ENCODE measurements at regions not wholly inside any gene's neighbourhood (a gene's known extent, or its start where the extent isn't known, plus 50 kb on each side); places are given as distances from the start of the nearest gene placed in this dataset.
"Not testable (repeated sequence)": the region's sequence is repeated elsewhere in the genome, so short reads cannot be mapped to it uniquely, and the experiment has no call there.

GRCh38 chr18:60180671-60181070 is 191.9 kb downstream of the MC4R start:
- no peaks in the 10 kb centered on the region for H3K27me3 ChIP-seq
- H3K27ac ChIP-seq = no peak overlapping the region
- no peak for DNase-seq (ENCODE audit: low spot score in 2 of 2)
- H3K4me3 ChIP-seq = no peak overlapping the region
- H3K4me1 ChIP-seq = no peaks in the 10 kb centered on the region
- no peaks in the 10 kb centered on the region for H3K36me3 ChIP-seq
- TF ChIP-seq POLR2AphosphoS5 (IDR thresholded peaks at IDR 0.05) (no peak), POLR2A (IDR thresholded peaks at IDR 0.05) (no peak), CTCF (IDR thresholded peaks at IDR 0.05) (no peak)
- peaks cover 0 to 4% of the 10 kb centered on the region in 2 donors for H3K9me3 ChIP-seq
- intact Hi-C loops (cut with DNase I; ENCODE audit: low total_unique reads) = no loop called here

- H3K4me1 ChIP-seq = not testable (repeated sequence)
These were observed 194.4 kb downstream of the MC4R start for GRCh38 chr18:60178224-60178623.

GRCh38 chr18:60176259-60176658 is 196.3 kb downstream of the MC4R start:
- H3K27ac ChIP-seq = no peak overlapping the region
- intact Hi-C loops (cut with DNase I; ENCODE audit: low total_unique reads) = no loop called here
- no peak for DNase-seq (ENCODE audit: low spot score in 2 of 2)
- no peaks in the 10 kb centered on the region for H3K27me3 ChIP-seq
- H3K4me3 ChIP-seq = no peak overlapping the region
- no peaks in the 10 kb centered on the region for H3K4me1 ChIP-seq
- H3K36me3 ChIP-seq = no peaks in the 10 kb centered on the region
- H3K9me3 ChIP-seq = peaks cover 0 to 4% of the 10 kb centered on the region in 2 donors
- TF ChIP-seq POLR2A (IDR thresholded peaks at IDR 0.05) = no peak
- TF ChIP-seq CTCF (IDR thresholded peaks at IDR 0.05) = no peak
- no peak for TF ChIP-seq POLR2AphosphoS5 (IDR thresholded peaks at IDR 0.05)

More at GRCh38 chr18:60178224-60178623, 194.4 kb downstream of the MC4R start:
- H3K4me3 ChIP-seq; H3K27ac ChIP-seq; H3K27me3 ChIP-seq; H3K36me3 ChIP-seq; DNase-seq (ENCODE audit: low spot score in 2 of 2); intact Hi-C loops (cut with DNase I; ENCODE audit: low total_unique reads); H3K9me3 ChIP-seq: not testable (repeated sequence)

DNA sequence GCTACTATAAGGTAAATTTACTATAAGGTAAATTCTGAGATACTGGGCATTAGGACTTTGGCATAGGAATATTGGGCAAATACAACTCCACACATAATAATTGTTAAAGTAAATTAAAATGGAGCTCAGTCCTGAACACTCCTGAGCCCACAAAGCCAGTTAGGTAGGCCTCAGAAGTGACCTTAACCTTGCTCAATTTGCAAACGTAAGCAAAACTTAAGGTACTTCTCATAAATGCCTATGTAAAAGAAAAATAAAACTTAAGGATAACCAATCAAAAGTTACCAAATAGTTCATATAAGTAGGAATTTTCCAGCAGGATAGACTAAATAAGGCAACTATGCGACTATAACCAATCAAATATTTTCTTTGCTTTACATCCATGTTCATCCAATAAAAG is 197.7 kb downstream of the MC4R start:
- no peaks in the 10 kb centered on the region for H3K4me1 ChIP-seq
- intact Hi-C loops (cut with DNase I; ENCODE audit: low total_unique reads) = no loop called here
- H3K9me3 ChIP-seq = peaks cover 0 to 4% of the 10 kb centered on the region in 2 donors
- TF ChIP-seq CTCF (IDR thresholded peaks at IDR 0.05) (no peak), POLR2AphosphoS5 (IDR thresholded peaks at IDR 0.05) (no peak), POLR2A (IDR thresholded peaks at IDR 0.05) (no peak)
- no peak for DNase-seq (ENCODE audit: low spot score in 2 of 2)
- no peak overlapping the region for H3K4me3 ChIP-seq
- H3K36me3 ChIP-seq = no peaks in the 10 kb centered on the region
- H3K27me3 ChIP-seq = no peaks in the 10 kb centered on the region
- H3K27ac ChIP-seq = no peak overlapping the region

DNA sequence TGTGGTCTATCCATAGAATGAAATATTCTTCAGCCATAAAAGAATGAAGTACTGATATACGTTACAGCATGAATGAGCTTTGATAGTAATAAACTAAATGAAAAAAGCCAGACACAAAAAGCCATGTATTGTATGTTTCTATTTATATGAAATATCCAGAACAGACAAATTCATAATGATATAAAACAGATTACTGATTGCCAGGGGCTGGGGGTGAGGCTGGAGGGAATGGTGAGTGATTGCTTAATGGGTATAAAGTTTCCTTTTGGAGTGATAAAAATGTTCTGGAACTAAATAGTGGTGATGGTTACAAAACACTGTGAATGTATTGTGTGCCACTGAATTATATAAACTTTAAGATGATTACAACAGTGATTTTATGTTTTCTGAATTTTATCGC is 200.5 kb downstream of the MC4R start:
- Histone ChIP-seq H3K4me1 (no peaks in the 10 kb centered on the region), H3K4me3 (no peak overlapping the region), H3K27me3 (no peaks in the 10 kb centered on the region), H3K9me3 (no peaks in the 10 kb centered on the region), H3K27ac (no peak overlapping the region), H3K36me3 (no peaks in the 10 kb centered on the region)
- TF ChIP-seq CTCF (IDR thresholded peaks at IDR 0.05) (no peak), POLR2AphosphoS5 (IDR thresholded peaks at IDR 0.05) (no peak), POLR2A (IDR thresholded peaks at IDR 0.05) (no peak)
- intact Hi-C loops (cut with DNase I; ENCODE audit: low total_unique reads) = no loop called here
- no peak for DNase-seq (ENCODE audit: low spot score in 2 of 2)

DNA sequence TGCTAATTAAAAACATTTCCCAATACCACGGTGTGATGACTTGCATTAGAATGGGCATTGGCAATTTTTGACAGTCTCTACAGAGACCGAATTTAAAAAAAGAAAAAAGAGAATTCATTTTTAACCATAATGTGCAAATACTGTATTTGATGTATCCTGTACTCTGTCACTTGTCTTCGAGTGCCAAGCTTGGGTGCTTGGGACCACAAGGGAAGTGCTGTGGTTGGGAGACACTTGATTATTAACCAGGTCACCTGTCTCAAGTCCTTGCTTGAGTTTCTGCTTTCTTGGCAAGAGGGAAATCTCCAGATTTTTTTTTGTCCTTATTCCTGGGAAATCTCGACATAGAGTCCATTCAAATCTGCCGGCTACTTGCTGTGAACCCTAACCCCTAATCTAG is 209.0 kb downstream of the MC4R start:
- Histone ChIP-seq H3K27ac (no peak overlapping the region), H3K36me3 (no peaks in the 10 kb centered on the region), H3K4me1 (no peaks in the 10 kb centered on the region), H3K9me3 (no peaks in the 10 kb centered on the region), H3K4me3 (no peak overlapping the region), H3K27me3 (no peaks in the 10 kb centered on the region)
- intact Hi-C loops (cut with DNase I; ENCODE audit: low total_unique reads) = no loop called here
- TF ChIP-seq POLR2AphosphoS5 (IDR thresholded peaks at IDR 0.05) (no peak), POLR2A (IDR thresholded peaks at IDR 0.05) (no peak), CTCF (IDR thresholded peaks at IDR 0.05) (no peak)
- no peak for DNase-seq (ENCODE audit: low spot score in 2 of 2)

All from breast epithelium (tissue), 4 donors.